ENCODE measurements at regions not wholly inside any gene's neighbourhood (a gene's known extent, or its start where the extent isn't known, plus 50 kb on each side); places are given as distances from the start of the nearest gene placed in this dataset.
"Not testable (repeated sequence)": the region's sequence is repeated elsewhere in the genome, so short reads cannot be mapped to it uniquely, and the experiment has no call there.

- Histone ChIP-seq H3K4me1 (no peaks in the 10 kb centered on the region), H3K27ac (no peak overlapping the region), H3K36me3 (no peaks in the 10 kb centered on the region), H3K27me3 (no peaks in the 10 kb centered on the region), H3K4me3 (no peak overlapping the region), H3K9me3 (no peaks in the 10 kb centered on the region)
- 24% methylated on average over 1 of the region's 1 CpG for WGBS (ENCODE audit: insufficient coverage, low coverage, low lambda C conversion rate, missing lambda C conversion rate)
- no peak for TF ChIP-seq POLR2A (IDR thresholded peaks at IDR 0.05)
- TF ChIP-seq CTCF (IDR thresholded peaks at IDR 0.05), result no peak
- DNase-seq (no peak), ATAC-seq (no peak)
- intact Hi-C loops (cut with DNase I), result no loop called here
These were observed 148.7 kb upstream of the EDNRB start for GRCh38 chr13:78067290-78067689.

DNA sequence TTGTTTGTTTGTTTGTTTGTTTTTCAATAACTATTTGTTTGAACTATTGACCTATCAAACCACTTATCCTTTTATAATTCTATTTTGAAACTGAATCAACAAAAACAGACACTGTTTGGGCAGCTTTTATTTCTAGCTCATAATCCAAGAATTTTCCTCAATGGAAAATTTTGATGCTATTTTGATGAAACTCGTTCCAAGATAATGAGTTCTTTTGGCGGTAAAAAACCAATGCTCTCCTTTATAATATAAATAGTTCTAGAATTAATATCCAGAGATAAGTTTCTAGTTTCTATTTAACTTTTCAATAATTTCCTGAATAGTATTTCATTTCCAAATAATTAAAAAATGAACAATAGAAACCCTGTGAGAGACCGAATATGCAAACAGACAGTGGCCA, 146.5 kb upstream of the EDNRB start:
- ATAC-seq (no peak), DNase-seq (no peak)
- no peaks in the 10 kb centered on the region for H3K4me1 ChIP-seq
- intact Hi-C loops (cut with DNase I), result no loop called here
- H3K36me3 ChIP-seq, result no peaks in the 10 kb centered on the region
- TF ChIP-seq POLR2A (IDR thresholded peaks at IDR 0.05) (no peak), CTCF (IDR thresholded peaks at IDR 0.05) (no peak)
- no peak overlapping the region for H3K4me3 ChIP-seq
- whole genome bisulfite sequencing (ENCODE audit: insufficient coverage, low coverage, low lambda C conversion rate, missing lambda C conversion rate), result 64% methylated on average over 3 of the region's 3 CpGs
- no peaks in the 10 kb centered on the region for H3K9me3 ChIP-seq
- H3K27ac ChIP-seq, result no peak overlapping the region
- no peaks in the 10 kb centered on the region for H3K27me3 ChIP-seq

- no peak overlapping the region for H3K4me3 ChIP-seq
- no peak for DNase-seq
- no peak overlapping the region for H3K27ac ChIP-seq
- H3K4me1 ChIP-seq, result no peaks in the 10 kb centered on the region
- WGBS (ENCODE audit: insufficient coverage, low coverage, low lambda C conversion rate, missing lambda C conversion rate), result 29% methylated on average over 2 of the region's 5 CpGs
- no peaks in the 10 kb centered on the region for H3K9me3 ChIP-seq
- intact Hi-C loops (cut with DNase I), result no loop called here
- no peaks in the 10 kb centered on the region for H3K36me3 ChIP-seq
- H3K27me3 ChIP-seq, result no peaks in the 10 kb centered on the region
- no peak for ATAC-seq
- TF ChIP-seq POLR2A (IDR thresholded peaks at IDR 0.05), result no peak
- TF ChIP-seq CTCF (IDR thresholded peaks at IDR 0.05), result no peak
These were observed 143.2 kb upstream of the EDNRB start for GRCh38 chr13:78061806-78062205.

DNA sequence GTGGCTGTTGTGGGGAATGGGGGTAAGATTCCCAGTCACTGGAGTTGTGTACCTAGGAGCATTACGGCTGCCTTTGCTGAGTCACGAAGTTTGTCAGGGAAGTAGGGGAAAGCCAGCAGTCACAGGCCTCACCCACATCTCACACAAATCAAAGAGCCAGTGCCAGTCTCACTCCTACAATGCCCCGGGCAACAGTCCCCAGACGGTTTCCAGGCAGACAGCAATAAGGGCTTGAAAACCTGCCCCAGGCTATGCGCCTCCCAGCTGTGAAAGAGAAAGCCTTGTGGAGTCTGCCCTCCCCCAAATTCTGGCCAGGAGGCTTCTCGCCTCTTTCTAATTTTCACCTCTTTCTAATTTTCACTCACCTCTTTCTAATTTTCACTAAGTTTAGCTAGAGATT, 142.3 kb upstream of the EDNRB start:
- no peak overlapping the region for H3K27ac ChIP-seq
- 33% methylated on average over 1 of the region's 6 CpGs for WGBS (ENCODE audit: insufficient coverage, low coverage, low lambda C conversion rate, missing lambda C conversion rate)

GRCh38 chr13:78056865-78057264, 138.2 kb upstream of the EDNRB start:
- H3K27ac ChIP-seq; H3K9me3 ChIP-seq; DNase-seq; H3K4me3 ChIP-seq; H3K4me1 ChIP-seq; H3K36me3 ChIP-seq; intact Hi-C loops (cut with DNase I); ATAC-seq; H3K27me3 ChIP-seq: not testable (repeated sequence)
- WGBS (ENCODE audit: insufficient coverage, low coverage, low lambda C conversion rate, missing lambda C conversion rate), result 60% methylated on average over 1 of the region's 2 CpGs

More for the DNA sequence above, 142.3 kb upstream of the EDNRB start:
- Histone ChIP-seq H3K27me3 (no peaks in the 10 kb centered on the region), H3K4me1 (no peaks in the 10 kb centered on the region), H3K9me3 (no peaks in the 10 kb centered on the region), H3K36me3 (no peaks in the 10 kb centered on the region), H3K4me3 (no peak overlapping the region)
- ATAC-seq, result no peak
- no peak for TF ChIP-seq POLR2A (IDR thresholded peaks at IDR 0.05)
- no peak for TF ChIP-seq CTCF (IDR thresholded peaks at IDR 0.05)
- intact Hi-C loops (cut with DNase I), result no loop called here
- no peak for DNase-seq
